BJ (cell line): ENCODE measurements at regions not wholly inside any gene's neighbourhood (a gene's known extent, or its start where the extent isn't known, plus 50 kb on each side); places are given as distances from the start of the nearest gene placed in this dataset.

Experiments
- CTCF ChIA-PET: fragments of 350-600 bp; formaldehyde crosslinking; extraction: SDS; loops from one replicate; lab custom pipeline; 2021; ENCODE audit warnings: antibody characterized with exemption, inconsistent platforms; lab: Yijun Ruan, JAX
- POLR2A ChIA-PET: fragments of 300-600 bp; sonication (Branson Sonifier 250); formaldehyde crosslinking; extraction: SDS; loops from one replicate; lab custom pipeline; 2021; ENCODE audit warnings: antibody characterized with exemption; lab: Charles Lee
- DNase-seq: peaks from one replicate; pipeline ENCODE4 v3.0.0-alpha.2; 2011; ENCODE audit warnings: low read depth
- H3K27me3 ChIP-seq: 2 replicates; pipeline ENCODE4 v1.6.0; 2011; ENCODE audit warnings: low read length; ENCODE audit not compliant: control insufficient read depth, insufficient read depth
- H3K36me3 ChIP-seq: 2 replicates; pipeline ENCODE4 v1.5.1; 2011; ENCODE audit warnings: low read length; ENCODE audit not compliant: control insufficient read depth, insufficient read depth
- H3K4me3 ChIP-seq: 2 replicates; pipeline ENCODE4 v1.5.1; 2011; ENCODE audit warnings: low read depth, mild to moderate bottlenecking, control low read depth, low read length
- CTCF ChIP-seq: IDR thresholded peaks from 2 replicates; pipeline ENCODE4 v1.5.1; 2011; ENCODE audit warnings: low read depth, mild to moderate bottlenecking, control low read depth, inconsistent platforms, low read length, moderate library complexity; ENCODE audit not compliant: insufficient read depth

GRCh38 chr3:170709046-170709445 is 123.2 kb upstream of the SLC7A14 start:
- no peak overlapping the region for H3K4me3 ChIP-seq
- TF ChIP-seq CTCF, result no peak
- DNase-seq, result peak; percentile 85
- ChIA-PET POLR2A (no interaction called here), CTCF (interaction anchor here (1.5 kb wide), 1 partner anchor 101 kb away, joined by 3 read pairs; no protein-coding TSS in a partner anchor)
- H3K36me3 ChIP-seq, result no peaks in the 10 kb centered on the region
- no peaks in the 10 kb centered on the region for H3K27me3 ChIP-seq

DNA sequence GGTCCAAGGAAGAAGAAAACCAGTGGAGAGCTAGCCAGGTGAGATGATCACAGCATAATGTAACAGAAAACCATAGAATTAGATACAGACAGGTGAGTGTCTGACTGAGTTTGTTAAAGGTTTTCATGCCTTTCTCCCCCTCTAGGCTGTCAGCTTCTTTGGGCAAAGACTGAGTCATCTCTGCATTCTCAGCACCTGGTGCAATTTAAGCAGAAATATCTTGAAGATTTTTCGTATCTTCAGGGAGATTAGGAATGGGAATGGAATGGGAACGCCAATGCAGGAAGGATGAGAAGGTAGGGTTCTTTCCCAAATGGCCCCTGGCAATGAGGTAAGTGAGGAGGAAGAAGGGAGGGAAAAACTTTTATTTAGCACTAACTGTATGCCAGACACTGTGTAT is 122.0 kb upstream of the SLC7A14 start:
- POLR2A ChIA-PET, result no interaction called here
- no peak for TF ChIP-seq CTCF
- DNase-seq, result no peak
- CTCF ChIA-PET, result interaction anchor here (0.9 to 1.5 kb wide), 3 partner anchors 17 to 294 kb away, joined by 3 read pairs; no protein-coding TSS in a partner anchor
- no peaks in the 10 kb centered on the region for H3K36me3 ChIP-seq
- no peak overlapping the region for H3K4me3 ChIP-seq
- no peaks in the 10 kb centered on the region for H3K27me3 ChIP-seq

- DNase-seq, result no peak
- Histone ChIP-seq H3K4me3 (no peak overlapping the region), H3K36me3 (no peaks in the 10 kb centered on the region), H3K27me3 (no peaks in the 10 kb centered on the region)
- POLR2A ChIA-PET, result no interaction called here
- no peak for TF ChIP-seq CTCF
- CTCF ChIA-PET, result interaction anchor here (1.0 kb wide), 1 partner anchor 106 kb away, joined by 3 read pairs; no protein-coding TSS in a partner anchor
Observed at GRCh38 chr3:170705131-170705530, 119.3 kb upstream of the SLC7A14 start.

DNA sequence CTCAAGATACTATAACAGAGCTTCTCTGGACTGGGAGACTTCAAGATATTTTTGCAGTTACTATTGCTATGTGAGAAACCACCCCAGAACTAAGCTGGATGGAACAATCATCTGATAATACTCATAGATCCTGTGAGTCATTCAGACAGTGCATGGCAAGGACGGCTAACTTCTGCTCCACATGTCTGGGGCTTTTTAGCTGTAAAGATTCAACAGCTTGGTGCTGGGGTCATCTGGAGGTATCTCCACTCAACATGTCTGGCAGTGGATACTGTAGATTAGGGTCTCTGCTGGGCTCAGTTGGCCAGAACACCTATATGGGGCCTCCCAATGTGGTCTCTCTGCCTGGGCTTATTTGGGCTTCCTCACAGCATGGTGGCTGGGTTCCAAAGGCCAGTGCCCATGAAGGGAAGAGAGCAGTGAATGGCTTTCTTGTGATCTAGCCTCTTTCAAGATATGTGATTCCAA is 117.3 kb upstream of the SLC7A14 start:
- Histone ChIP-seq H3K4me3 (no peak overlapping the region), H3K27me3 (no peaks in the 10 kb centered on the region), H3K36me3 (no peaks in the 10 kb centered on the region)
- TF ChIP-seq CTCF, result no peak
- ChIA-PET POLR2A (no interaction called here), CTCF (interaction anchor here (0.6 to 1.3 kb wide), 6 partner anchors 8 to 203 kb away, joined by 3 to 9 read pairs (median 3); no protein-coding TSS in a partner anchor)
- DNase-seq, result peak; percentile 75

DNA sequence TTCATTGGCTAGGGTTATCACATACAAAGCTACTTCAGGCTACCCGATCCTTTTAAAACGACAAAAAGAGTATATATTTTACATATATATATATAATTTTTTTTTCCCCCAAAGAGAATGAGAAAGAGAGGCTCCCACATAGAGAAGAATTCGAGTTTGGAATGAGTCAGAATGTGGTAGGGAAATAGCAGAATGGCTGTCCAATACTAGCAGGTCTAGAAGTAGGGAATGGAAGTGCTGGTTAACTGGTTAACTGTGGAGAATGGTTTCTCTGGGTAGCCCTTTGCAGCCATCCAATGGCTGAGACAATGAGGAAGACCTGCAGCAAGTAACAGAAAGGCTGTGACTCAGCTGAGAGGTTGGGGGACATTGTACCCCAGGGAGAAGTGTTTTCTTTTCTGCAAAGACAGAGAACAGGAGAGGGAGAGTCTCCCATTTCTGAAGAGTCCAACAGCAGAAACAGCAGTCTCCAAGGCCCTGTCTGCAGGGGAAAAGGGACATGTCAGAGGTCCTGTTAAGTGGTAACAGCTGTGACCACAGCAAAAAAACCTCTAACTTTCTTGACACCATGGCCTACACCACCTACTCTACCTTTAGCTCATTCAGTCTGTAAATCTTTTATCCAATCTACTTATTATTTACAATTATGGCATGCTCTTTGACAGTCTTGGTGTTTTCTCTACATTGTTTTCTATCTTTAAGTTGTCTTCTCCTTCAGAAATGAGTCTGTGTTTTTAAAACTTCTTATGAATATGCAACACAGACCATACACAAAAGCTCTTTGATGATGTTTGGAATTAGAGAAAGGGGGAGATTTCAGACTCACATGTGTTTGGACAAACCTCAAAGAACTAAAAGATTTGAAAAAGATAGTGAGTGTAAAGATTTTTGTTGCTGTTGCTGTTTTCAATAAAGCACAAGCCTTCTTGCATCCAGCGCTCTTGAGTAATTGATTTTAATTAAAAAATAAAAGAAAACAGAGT is 116.1 kb upstream of the SLC7A14 start:
- CTCF ChIA-PET, result interaction anchor here (0.6 to 1.5 kb wide), 4 partner anchors 12 to 110 kb away, joined by 3 to 6 read pairs (median 3); no protein-coding TSS in a partner anchor
- POLR2A ChIA-PET, result no interaction called here
- no peak for TF ChIP-seq CTCF
- H3K27me3 ChIP-seq, result no peaks in the 10 kb centered on the region
- DNase-seq, result no peak
- H3K36me3 ChIP-seq, result no peaks in the 10 kb centered on the region
- H3K4me3 ChIP-seq, result no peak overlapping the region
